Tibial nerve (tissue), 4 donors: ENCODE measurements at regions not wholly inside any gene's neighbourhood (a gene's known extent, or its start where the extent isn't known, plus 50 kb on each side); places are given as distances from the start of the nearest gene placed in this dataset.

Source experiments
- EP300 ChIP-seq, 2 donors: sonication (generic); formaldehyde crosslinking; IDR thresholded peaks; one replicate each; pipeline ENCODE4 v1.6.1; 2017; ENCODE audit warnings: antibody characterized with exemption in 2 of 2, mild to moderate bottlenecking in 1 of 2
- POLR2A ChIP-seq, 2 donors: fragments of 450-650 bp; IDR thresholded peaks; one replicate each; pipeline ENCODE4 v1.6.1; 2017; ENCODE audit warnings: antibody characterized with exemption in 2 of 2, mild to moderate bottlenecking in 2 of 2, moderate library complexity in 2 of 2
- TF ChIP-seq, protein P1 (sequence below), 5 experiments: fragments of 200-600 bp in 3 of 5; fragments of 450-650 bp in 2 of 5; sonication (generic) in 3 of 5; IDR thresholded peaks; one replicate each; pipeline ENCODE4 v1.5.1; 2016 to 2019; ENCODE audit warnings: antibody characterized with exemption in 5 of 5, mild to moderate bottlenecking in 3 of 5, moderate library complexity in 2 of 5

DNA sequence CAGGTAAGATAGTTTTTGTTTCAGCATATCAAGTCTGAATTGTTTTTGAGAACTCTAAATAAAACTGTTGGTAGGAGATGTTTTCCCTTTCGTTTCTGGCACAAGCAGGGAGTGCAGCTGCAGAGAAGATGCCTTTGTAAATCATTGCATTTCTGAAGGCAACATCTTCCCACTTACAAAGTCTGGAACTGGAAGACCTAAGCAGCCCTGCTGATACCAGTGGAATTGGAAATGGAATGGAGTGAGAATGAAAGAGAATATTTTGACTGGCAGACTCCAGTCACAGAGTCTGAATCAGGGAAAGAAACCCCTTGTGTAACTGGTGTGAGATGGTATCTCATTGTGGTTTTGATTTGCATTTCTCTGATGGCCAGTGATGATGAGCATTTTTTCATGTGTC is 815.6 kb downstream of the LTN1 start:
- TF ChIP-seq POLR2A (IDR thresholded peaks at IDR 0.05) (no peak), EP300 (IDR thresholded peaks at IDR 0.05) (no peak)
- TF ChIP-seq, protein P1, sequence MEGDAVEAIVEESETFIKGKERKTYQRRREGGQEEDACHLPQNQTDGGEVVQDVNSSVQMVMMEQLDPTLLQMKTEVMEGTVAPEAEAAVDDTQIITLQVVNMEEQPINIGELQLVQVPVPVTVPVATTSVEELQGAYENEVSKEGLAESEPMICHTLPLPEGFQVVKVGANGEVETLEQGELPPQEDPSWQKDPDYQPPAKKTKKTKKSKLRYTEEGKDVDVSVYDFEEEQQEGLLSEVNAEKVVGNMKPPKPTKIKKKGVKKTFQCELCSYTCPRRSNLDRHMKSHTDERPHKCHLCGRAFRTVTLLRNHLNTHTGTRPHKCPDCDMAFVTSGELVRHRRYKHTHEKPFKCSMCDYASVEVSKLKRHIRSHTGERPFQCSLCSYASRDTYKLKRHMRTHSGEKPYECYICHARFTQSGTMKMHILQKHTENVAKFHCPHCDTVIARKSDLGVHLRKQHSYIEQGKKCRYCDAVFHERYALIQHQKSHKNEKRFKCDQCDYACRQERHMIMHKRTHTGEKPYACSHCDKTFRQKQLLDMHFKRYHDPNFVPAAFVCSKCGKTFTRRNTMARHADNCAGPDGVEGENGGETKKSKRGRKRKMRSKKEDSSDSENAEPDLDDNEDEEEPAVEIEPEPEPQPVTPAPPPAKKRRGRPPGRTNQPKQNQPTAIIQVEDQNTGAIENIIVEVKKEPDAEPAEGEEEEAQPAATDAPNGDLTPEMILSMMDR (IDR thresholded peaks at IDR 0.05) = no peak
